ENCODE measurements at regions not wholly inside any gene's neighbourhood (a gene's known extent, or its start where the extent isn't known, plus 50 kb on each side); places are given as distances from the start of the nearest gene placed in this dataset.

GRCh38 chr10:20596911-20597310, 300.2 kb downstream of the NEBL start:
- TF ChIP-seq, protein P1, sequence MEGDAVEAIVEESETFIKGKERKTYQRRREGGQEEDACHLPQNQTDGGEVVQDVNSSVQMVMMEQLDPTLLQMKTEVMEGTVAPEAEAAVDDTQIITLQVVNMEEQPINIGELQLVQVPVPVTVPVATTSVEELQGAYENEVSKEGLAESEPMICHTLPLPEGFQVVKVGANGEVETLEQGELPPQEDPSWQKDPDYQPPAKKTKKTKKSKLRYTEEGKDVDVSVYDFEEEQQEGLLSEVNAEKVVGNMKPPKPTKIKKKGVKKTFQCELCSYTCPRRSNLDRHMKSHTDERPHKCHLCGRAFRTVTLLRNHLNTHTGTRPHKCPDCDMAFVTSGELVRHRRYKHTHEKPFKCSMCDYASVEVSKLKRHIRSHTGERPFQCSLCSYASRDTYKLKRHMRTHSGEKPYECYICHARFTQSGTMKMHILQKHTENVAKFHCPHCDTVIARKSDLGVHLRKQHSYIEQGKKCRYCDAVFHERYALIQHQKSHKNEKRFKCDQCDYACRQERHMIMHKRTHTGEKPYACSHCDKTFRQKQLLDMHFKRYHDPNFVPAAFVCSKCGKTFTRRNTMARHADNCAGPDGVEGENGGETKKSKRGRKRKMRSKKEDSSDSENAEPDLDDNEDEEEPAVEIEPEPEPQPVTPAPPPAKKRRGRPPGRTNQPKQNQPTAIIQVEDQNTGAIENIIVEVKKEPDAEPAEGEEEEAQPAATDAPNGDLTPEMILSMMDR (IDR thresholded peaks at IDR 0.05), result no peak
- TF ChIP-seq POLR2A (IDR thresholded peaks at IDR 0.05), result no peak

Data from body of pancreas (tissue), 4 donors.